ENCODE measurements at regions not wholly inside any gene's neighbourhood (a gene's known extent, or its start where the extent isn't known, plus 50 kb on each side); places are given as distances from the start of the nearest gene placed in this dataset.

DNA sequence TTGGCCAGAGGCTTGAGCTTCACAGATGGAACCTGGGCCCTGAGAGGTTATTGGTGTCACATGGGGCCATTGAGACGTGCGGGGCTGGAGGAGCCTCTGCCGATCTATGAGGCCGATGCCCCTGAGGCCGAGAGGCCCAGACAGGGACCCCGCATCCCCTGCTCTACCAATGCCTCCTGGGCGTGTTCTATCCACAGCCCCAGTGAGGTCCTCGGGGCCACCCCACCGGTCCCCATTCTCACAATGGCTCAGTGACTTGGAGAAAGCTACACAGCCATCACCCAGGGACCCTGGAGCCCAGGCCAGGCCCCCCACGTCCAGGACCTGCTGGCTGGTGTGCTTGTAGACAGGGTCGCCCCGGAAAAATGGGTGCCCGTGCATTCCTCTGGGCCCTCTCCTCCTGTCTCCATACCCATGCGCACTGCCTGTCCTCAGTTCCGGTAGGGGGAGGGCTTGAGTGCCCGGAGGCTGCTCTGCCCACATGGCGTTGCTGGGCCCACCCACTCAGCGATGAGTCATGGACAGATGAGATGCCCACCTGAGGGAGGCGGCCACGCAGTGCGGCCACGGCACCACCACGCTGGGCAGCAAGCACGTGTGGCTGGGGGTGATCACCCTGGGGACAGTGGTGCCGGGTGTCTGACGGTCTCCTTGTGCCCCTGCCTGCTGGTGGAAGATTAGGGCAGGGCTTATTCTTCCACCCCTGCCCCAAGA, 1224.7 kb downstream of the BRD1 start:
- DNase-seq (ENCODE audit: low read depth in 2 of 2) = no peak

DNA sequence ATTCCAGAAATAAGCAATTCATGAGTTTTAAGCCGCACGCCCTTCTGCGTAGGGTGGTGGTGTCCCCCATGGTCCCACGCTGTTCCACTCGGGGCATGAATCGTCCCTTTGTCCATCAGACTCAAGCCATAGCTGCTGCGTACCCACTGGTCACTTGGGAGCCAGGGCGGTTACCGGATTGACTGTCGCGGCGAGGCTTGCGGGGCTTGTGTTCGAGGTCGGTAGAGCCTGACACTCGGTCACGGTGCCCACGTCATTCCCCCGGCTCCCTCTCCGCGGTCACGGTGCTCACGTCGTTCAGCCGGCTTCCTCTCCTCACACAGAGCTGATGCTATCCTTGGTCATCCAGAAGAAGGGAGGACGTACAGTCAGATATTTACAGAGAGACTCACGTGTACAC, 1227.0 kb downstream of the BRD1 start:
- no peak for DNase-seq (ENCODE audit: low read depth in 2 of 2)

DNA sequence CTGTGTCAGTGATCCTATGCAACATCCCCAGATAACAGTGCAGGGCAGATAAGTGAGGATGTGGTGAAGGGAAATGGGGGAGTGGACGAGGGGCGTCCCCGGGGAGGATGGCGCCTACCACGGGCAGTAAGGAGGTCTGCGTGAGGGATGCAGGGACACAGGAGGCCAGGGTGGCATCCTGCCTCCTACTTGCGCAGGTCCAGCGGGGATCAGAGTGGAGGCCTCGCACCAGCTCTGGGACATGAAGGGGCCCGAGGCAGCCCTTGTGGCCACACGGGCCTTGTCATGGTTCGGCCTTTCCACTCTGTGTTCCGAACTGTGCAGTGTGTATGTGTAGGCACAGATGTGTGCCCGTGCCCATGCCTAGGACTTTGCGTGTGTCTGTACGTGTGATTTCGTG, 1227.5 kb downstream of the BRD1 start:
- DNase-seq (ENCODE audit: low read depth in 2 of 2) = no peak

DNA sequence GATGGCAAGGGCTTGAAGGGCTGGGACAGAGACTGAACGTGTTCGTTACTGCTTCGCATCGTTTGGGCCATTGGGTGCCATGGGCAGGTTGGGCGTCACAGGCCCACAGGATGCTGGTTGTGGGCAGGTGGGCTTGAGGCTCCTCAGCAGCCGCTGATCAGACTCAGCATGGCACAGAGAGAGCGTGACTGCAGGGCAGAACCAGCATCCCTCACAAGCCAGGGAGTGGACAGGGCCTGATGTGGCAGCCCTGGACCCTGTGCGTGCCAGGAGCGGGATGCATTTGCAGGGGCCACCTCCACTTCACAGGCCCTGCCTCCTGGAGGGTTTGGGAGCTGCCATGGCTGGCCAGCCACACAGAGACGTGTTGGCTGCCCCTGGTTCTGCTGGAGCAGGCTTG, 1228.3 kb downstream of the BRD1 start:
- DNase-seq (ENCODE audit: low read depth in 2 of 2) = no peak

DNA sequence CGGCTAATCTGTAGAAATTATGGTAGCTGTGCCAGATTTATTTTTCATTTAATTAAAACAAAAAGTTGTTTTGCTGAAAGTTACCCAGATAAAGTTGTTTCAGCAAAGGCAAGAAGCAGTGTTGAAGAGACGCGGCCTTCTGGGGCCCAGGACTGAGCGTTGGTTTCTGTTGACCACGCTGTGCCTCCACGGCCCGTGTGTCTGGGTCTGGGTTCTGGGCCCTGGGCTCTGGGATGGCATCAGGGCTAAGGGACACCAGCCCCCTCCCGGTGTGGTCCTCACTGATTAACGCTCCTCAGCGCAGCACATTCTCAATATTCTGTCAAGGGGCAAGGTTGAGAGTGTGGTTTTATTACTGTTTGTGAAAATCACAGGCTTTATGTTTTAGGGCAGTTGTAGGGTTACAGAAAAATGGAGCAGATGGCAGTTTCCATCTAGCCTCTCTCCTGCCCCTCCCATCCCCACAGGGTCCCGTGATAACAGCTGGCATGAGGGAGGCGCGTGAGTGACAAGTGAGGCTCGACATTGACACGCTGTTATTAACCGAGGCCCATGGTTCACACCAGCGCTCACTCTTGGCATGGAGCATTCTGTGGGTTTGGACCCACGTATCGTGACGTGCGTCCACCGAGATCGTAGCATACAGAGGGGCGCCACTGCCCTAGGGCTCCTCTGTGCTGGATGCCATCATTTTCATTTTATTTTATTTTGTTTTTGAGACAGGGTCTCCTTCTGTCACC, 1231.4 kb downstream of the BRD1 start:
- no peak for DNase-seq (ENCODE audit: low read depth in 2 of 2)

DNA sequence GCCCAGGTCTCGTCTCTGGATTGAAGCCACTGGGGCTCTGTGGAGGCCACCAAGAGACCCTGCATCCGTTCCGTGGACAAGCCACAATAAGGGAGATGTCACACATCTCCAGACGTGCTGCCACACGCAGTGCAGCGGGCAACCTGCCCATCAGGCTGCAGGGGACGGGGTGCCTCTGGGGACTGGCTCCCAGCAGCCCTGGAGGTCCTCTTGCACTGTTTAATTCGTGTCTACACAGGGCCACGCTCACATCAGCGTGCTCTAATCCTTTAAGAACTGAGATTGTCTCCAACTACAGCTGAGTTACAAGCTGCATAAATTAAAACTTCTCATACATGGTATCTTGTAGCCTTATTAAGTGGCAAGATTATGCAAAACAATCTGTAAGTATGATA, 1232.2 kb downstream of the BRD1 start:
- DNase-seq (ENCODE audit: low read depth in 2 of 2) = no peak

DNA sequence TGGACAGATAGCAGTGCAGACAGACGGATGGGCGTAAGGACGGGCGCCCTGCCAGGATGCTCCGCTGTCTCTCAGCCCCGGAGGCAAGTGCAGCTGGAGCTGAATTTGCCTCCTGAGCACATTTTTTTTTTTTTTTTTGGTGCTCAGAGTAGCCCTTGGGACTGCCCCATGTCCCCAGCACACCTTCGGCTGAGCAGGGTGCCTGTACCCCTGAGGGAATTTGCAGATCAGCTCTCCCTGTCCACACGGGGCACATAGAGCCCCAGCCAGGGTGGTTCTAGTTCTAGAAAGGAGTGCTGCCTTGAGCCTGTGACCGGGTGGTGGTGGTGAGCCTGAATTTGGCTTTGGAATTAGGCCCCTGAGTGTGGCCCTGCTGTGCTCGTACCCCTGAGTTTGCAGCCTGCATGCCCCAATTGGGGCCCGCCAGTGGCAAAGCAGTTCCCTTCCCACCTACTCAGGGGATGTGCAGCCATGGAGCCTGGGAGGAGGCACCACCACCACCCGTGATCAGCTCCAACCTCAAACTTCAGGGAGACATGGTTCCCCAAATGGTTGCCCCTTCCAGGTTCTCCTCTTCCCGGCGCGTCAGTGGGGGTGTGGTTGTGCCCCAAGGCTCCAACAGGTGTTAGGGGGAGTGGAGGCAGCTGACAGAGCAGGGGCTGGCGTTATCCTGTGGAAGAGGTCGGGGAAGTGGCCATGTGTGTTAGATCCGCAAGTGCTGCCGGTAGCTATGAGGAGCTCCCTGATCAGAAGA, 1232.7 kb downstream of the BRD1 start:
- DNase-seq (ENCODE audit: low read depth in 2 of 2) = no peak

DNA sequence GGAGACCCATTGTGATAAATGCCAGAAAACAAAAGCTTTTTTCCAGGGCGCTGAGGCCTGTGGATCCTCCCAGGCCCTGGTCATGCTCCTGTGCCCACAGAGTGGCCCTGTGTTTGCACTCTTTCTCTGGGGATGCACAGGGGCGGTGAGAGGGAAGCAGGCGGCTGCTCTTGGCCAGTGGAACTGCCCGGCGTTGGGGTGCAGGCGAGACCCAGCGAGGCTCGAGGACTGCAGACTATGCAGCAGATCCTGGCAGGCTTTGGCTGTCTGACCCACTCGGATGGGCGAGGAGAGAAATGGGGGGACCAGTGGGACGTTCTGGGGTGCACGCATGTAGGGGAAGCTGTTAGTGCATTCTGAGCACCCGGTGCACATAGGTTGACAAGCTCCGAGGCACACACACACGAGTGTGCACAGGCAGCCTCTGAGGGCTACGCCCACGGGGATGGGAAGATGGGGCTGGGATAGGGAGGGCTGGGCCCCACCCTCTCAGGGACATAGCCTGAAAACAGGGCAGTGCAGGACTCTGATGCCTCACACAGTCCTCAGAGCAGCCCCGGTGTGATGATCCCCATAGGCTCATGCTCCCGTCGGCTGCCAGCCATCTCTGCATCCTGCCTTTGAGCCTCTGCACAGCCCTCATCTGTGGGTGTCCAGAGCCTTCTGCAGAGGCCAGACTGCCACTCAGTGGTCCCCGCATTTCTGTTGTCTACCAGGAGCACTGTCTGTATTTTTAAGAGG, 1233.5 kb downstream of the BRD1 start:
- DNase-seq (ENCODE audit: low read depth in 2 of 2) = no peak

DNA sequence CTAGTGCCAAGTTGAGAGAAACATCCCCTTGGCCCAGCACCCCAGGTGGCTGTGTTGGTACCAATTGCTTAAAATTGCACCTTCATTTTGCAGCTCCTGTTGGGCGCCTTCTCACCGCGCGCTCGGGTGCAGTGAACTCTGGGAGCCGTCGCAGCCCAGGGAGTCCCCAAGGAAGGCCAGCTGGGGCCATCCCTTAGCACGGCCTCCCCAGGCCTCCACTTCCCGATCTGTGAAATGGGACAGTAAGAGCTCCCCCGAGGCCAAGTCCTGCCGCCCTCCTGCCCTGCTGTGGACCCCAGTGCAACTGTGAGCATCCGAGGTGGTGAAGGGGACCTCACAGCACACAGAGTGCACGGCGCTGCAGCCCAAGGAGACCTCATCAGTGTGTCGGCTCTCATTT, 1234.1 kb downstream of the BRD1 start:
- DNase-seq (ENCODE audit: low read depth in 2 of 2) = no peak

DNA sequence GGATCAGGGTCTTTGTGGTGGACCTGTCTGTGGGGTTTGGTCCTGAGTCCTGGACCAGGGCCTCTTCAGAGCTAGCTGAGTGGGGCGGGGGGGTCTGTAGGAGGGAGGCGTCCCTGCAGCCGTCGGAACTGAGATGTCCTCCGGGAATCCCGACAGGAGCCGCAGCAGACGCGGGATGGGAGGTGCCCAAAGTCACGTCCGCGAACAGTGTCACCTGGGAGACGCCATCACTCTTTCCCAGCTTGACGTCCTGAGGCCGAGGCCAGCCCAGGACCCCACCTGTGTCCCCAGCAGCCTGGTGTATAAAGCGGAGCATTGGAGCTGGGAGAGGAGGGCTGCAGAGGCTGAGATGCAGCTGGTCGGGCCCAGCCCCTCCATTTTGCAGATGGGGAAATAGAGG, 1234.7 kb downstream of the BRD1 start:
- no peak for DNase-seq (ENCODE audit: low read depth in 2 of 2)

DNA sequence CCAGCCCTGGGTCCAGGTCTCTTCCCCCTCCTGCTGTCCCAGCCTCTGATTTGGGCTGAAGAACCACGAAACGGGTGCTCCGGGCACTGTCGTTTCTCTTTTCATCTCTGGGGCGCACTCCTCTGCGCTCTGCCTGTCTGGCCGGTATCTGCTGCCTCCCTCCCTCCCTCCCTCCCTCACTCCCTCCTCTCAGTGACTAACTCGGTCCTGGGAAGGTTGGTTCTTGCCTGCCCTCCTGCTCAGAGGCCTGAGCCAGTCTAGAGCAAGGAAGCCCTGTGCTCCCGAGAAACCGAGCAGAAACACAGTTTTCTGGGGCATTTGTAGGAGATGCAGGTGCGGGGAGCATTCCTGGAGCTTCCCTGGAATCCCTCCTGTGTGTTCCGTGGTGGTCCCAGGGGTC, 1235.2 kb downstream of the BRD1 start:
- DNase-seq (ENCODE audit: low read depth in 2 of 2) = no peak

DNA sequence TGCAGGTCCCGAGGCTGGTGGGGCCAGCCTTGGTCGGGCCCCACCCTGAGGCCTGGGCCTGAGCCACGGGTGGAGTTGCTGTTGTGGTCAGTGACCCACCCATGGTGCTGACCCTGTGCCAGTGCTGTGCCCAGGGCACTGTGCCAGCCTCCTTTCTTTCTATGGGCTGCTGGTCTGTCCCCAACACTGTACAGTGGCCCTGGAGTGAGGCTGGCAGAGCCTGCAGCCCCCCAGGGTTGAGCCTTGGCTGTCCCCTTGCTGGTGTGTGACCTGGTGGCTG, 1235.7 kb downstream of the BRD1 start:
- DNase-seq (ENCODE audit: low read depth in 2 of 2) = no peak

DNA sequence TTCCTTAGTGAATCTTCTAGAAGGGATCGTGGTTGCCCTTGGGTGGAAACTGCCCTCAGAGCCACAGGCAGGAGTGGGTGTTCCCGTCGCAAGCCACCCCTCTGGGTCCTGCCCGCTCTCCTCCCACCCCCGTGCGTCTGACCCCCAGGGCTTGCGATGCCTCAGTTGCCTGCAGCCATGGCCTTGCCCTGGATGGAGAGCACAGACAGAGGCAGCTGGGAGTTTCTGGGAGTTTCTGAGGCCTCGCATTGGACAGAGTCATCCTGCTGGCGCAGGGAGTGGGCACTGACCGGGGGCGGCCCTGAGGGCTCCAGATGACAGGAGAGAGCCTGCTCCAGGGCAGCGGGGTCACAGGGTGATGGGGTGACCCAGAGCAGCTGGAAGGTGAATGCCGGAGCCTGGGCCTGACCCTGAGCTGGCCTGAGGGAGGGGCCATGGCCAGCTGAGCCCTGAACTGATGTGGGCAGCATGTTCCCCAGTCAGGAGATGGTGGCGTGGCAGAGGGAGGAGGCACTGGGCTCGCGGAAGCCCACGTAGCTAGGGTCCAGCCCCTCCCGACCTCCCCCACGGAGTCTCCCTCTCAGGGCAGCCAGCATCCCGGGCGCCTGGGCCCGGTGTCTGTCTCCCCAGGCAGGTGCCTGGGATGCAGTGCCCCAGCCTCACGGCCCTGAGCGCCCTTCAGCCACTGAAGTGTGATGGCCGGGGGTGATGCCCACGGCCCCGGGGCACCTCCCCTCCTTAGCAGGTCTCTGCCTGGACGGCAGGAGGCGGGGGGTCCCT, 1236.2 kb downstream of the BRD1 start:
- DNase-seq (ENCODE audit: low read depth in 2 of 2) = no peak

DNA sequence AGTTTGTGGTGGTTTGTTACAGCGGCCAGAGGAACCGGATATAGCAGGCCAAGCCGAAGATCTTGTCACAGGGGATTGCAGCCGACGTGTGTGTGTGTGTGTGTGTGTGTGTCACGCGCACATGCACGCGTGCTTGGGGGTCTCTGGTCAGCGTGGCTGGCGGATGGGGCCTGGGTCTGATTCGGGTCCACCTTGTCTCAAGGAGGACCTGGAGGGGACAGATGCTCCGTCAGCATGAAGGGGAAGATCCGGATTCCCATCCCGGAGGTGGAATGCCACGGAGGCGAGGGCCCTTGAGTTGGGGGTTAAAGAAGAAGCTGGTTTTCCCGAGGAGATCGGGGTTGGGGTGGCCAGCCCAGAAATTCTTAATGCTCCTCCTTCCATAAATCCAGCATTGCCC, 1237.8 kb downstream of the BRD1 start:
- no peak for DNase-seq (ENCODE audit: low read depth in 2 of 2)

DNA sequence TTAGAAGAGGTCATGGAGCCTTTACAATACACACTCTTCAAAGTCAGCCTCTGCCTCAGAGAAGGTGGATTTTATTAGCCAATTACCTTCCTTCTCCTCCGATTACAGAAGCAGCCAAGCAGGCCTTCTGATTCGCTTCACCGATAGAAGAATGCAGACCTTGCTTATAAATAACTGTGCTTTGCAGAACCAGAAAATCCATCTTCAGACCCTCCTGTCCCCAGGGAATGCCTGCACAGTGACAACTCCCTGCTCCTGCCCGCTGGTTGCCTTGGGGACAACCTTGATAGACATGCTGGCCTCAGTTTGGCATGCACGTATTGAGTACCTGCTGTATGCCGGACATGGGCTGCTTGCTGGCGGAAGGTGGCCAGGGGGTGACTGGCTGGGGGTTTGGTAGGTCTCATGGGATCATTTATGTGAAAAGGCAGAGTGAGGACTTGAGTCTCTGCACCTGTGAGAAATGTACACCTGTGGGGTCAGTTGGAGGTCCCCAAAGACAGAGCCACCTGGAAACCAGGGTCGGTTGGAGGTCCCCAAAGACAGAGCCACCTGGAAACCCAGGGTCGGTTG, 1238.7 kb downstream of the BRD1 start:
- no peak for DNase-seq (ENCODE audit: low read depth in 2 of 2)

DNA sequence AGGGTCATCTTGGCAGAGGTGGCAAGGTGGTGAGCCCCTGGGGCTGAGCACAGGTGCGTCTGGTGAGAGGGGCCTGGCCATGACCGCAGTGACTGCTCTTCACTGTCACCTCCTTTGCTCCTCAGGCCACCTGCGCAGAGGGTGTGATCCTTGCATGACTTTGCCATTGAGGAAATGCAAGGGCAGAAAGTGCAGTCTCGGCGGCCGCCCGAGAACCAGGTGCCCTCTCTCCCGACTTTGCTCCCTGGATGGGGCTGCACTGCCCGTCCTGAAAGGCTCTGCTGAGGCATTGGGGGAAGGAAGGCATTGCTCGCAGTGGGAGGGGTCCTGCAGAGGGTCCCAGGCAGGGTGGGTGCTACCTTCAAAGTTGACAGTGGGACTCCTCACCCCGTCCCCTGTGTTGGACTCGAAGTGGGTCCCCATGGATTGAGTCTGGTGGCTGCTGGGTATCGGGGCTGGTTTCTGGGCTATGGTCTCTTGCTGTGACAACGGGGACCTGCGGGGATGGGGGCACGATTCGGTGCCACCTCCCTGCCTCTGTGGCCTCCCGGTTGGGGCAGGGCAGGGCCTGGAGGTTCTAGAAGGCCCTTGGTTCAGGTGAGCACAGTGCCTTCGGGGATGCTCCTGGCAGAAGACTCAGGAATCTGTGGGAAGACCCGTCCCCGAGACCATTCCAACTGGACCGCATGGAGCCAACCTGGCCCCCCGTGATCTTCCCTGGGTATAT, 1239.4 kb downstream of the BRD1 start:
- DNase-seq (ENCODE audit: low read depth in 2 of 2) = no peak

DNA sequence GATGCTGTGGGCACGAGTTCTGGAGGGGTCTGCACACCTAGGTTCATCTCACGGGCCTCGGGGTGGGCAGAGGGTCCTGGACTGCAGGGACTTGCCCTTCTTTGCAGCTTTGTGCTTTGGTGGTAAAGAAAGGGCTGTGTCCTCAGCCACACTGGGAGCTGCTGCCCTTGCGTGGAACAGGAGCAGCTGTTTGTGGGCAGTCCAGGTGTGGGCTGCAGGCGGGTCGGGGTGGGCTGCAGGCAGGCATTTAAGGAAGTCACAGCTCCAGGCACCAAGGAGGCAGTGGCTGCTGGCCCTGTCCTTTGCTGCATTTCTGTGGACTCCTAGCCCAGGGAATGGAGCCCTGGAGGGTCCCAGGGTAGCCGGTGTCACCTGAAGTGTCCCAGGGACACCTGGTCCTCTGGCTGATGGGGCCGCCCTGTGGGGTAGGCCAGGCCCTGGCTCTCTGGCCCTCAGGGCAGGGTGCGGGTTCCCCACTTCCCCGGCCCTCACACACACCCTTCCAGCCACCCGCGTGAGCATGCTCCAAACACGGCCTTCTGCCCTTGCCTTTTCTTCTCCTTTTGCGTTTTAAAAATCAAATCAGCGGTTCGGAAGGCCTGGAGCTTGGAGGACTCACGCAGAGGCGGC, 1240.3 kb downstream of the BRD1 start:
- no peak for DNase-seq (ENCODE audit: low read depth in 2 of 2)

DNA sequence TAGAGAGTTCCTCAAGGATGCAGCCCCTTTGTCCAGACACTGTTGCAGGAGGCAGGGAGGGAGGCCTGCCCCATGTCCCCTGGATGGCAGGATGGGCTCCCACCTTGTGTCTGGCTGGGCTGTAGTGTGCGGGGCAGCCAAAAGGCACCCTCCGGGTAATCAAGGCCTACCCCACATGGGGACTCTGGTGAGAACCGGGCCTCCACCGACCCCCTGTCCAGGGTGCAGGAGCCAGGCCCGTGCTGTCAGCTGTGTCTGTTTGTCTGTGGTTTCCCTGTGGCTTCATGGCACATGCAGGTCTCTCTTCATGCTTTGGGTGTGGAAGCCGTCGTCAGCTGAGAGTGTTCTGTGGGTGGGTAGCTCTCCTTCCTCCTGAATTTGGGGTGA, 1240.9 kb downstream of the BRD1 start:
- DNase-seq (ENCODE audit: low read depth in 2 of 2) = no peak

DNA sequence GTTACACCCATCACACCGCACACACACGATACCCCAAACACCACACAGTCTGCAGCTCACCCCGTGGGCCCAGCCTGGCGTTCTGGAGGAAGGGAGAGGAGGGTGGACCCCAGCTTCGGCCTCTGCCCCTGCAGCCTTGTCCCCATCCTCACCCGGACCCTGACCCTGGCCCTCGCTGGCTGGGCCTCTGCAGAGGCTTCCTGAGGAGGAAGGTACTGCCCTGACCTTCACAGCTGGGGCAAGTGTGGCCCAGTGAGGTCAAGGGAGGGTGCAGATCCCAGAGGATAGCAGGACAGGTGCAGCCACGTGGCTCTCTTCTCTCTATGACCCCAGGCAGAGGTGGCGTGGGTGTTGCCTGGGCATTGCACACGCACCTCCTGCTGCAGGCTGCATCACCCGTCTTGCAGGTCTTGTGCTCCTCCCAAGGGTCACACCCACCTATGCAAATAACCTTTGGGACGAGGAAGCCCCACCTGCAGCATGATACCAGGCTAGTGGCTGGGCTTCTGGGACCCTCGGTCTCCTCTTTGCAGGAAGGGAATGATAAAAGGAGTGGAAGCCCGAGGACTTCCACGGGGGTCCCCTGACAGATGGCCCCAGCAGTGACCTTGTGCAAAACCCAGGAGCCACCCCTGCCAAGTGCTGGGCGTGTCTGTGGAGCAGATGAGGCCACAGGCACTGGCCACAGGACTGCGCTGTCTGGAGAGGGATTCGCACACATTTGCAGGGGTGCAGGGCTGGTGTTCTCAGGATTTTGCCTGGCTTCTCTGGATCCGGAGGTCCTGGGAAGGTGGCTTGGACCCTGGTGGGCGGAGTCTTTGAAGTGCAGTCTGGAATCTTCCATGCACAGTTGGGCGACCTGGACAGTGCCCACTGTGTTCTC, 1241.5 kb downstream of the BRD1 start:
- no peak for DNase-seq (ENCODE audit: low read depth in 2 of 2)
